GM12892 (cell line): ENCODE measurements at regions not wholly inside any gene's neighbourhood (a gene's known extent, or its start where the extent isn't known, plus 50 kb on each side); places are given as distances from the start of the nearest gene placed in this dataset.

Experiments used
- POLR2A ChIP-seq: IDR thresholded peaks from 2 replicates; pipeline ENCODE4 v1.6.1; 2011; ENCODE audit warnings: low read depth, low read length, control low read depth
- POLR2AphosphoS5 ChIP-seq: IDR thresholded peaks from 2 replicates; pipeline ENCODE4 v1.6.1; 2011; ENCODE audit warnings: low read depth, low read length, control low read depth

DNA sequence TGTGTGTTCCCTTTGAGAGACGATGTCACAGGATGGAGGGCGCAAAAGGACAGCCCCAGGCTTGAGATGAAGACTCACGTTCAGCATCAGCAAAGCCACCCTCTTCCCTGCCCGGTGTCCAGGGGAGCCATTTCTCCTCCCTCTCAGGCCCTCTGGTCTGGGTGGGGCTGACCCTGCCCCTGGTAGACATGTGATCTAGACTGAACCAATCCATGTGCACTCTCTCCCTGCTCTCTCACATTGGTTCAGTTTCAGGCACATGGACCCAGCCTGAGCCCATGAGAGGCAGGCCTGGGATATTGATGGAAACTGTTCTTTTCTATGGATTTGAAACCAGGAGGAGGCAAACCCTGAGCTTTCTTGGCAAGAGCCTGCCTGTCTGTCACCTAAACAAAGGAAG, 115.6 kb upstream of the IGSF21 start:
- TF ChIP-seq POLR2A, result no peak
- no peak for TF ChIP-seq POLR2AphosphoS5
